PC-9 (cell line): ENCODE measurements at regions not wholly inside any gene's neighbourhood (a gene's known extent, or its start where the extent isn't known, plus 50 kb on each side); places are given as distances from the start of the nearest gene placed in this dataset.

Source experiments
- CTCF ChIP-seq: fragments of 200-600 bp; sonication (generic); conservative IDR thresholded peaks from 2 replicates; pipeline ENCODE4 v1.6.1; 2017; ENCODE audit warnings: mixed run types, antibody characterized with exemption, mild to moderate bottlenecking, moderate library complexity
- EZH2 ChIP-seq: fragments of 200-600 bp; sonication (generic); IDR thresholded peaks from 2 replicates; pipeline ENCODE4 v1.8.0; 2017; ENCODE audit warnings: antibody characterized with exemption, low read depth

DNA sequence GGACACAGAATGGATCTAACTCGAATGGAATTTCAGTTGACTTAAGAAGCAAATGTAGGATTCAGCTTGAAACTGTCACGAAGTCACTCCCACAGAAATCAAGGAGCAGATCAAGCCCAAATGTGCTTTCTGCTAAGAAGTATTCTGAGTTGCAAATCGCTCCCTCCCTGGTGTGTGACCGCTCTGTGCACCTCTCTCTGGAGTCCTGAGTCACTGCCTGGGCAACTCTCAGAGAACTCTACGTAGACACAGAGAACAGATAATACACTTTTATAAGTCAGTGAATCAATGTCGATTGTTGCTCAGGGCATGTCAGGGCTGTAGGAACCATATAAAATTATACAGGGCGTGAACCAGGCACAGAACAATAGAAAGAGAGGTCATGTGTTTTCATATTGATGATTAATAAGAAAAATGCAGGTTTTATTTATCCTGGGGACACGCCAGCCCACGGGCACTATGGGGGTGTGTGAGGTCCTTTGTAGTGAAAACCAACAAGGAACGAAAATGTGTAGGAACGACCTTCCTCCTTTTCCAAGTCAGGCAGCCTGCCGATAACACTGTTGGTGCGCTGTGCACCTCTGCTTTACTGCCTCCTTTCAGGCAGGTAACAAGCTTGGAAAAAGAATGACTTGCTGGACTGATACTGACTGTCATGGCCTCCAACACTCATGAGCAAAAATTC, 248.1 kb upstream of the FOXQ1 start:
- TF ChIP-seq CTCF (no peak), EZH2 (no peak)
